ENCODE measurements at regions not wholly inside any gene's neighbourhood (a gene's known extent, or its start where the extent isn't known, plus 50 kb on each side); places are given as distances from the start of the nearest gene placed in this dataset.

DNA sequence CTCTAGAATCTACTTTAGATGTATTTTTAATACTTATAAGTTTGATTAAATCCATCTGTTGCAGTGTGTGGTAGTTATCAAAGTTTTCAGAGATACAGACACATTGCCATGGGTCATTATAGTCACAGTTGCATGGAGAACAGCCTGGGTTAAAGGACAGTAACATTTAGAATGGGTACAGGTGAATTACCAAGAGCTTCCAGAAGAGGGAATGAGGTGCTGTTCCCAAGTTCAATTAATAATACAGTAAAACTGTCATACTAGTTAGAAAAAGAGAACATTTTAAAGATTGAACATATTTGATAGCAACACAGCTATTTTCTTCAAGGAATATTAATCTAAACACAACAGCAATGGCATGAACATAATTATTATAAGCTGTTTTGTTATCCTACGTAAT lies 322.6 kb upstream of the SLC10A2 start:
- no peak for DNase-seq (ENCODE audit: low read depth in 1 of 2, low spot score in 2 of 2)
- Histone ChIP-seq H3K36me3 (ENCODE audit: control insufficient read depth in 2 of 4, insufficient read depth in 4 of 4, low read length in 3 of 4) (no peaks in the 10 kb centered on the region), H2BK15ac (ENCODE audit: low read length) (no peak overlapping the region), H4K5ac (ENCODE audit: insufficient read length, low read depth, low read length) (no peak overlapping the region), H3K56ac (replicated peaks; ENCODE audit: insufficient read length, low read depth, low read length) (no peak overlapping the region), H3K9ac (replicated peaks in 1 of 4; ENCODE audit: extremely low read depth in 1 of 4, low read depth in 3 of 4, low read length in 3 of 4) (no peak overlapping the region), H3K79me2 (ENCODE audit: control insufficient read depth in 1 of 2, insufficient read depth in 2 of 2, low read length in 2 of 2) (no peaks in the 10 kb centered on the region), H2BK12ac (ENCODE audit: low read depth, low read length) (no peak overlapping the region), H3K27ac (ENCODE audit: low read depth, low read length) (no peak overlapping the region), H2BK5ac (ENCODE audit: low read depth, low read length) (no peak overlapping the region), H3K4ac (replicated peaks; ENCODE audit: insufficient read length, low read depth, low read length) (no peak overlapping the region), H2BK20ac (ENCODE audit: low read length) (no peak overlapping the region), H3K14ac (ENCODE audit: insufficient read length) (no peak overlapping the region), H3K79me1 (ENCODE audit: low read depth, low read length) (no peaks in the 10 kb centered on the region), H3K18ac (ENCODE audit: extremely low read depth, low read length) (no peak overlapping the region), H3K23me2 (ENCODE audit: low read depth, low read length) (no peaks in the 10 kb centered on the region), H3K23ac (ENCODE audit: insufficient read length) (no peak overlapping the region), H2AFZ (ENCODE audit: low read length) (no peak overlapping the region), H3K27me3 (replicated peaks in 1 of 4; ENCODE audit: control insufficient read depth in 3 of 4, extremely low read depth in 1 of 4, insufficient read depth in 3 of 4, low read length in 3 of 4) (no peaks in the 10 kb centered on the region), H3K4me3 (ENCODE audit: extremely low read depth in 1 of 4, insufficient read depth in 2 of 4, low read depth in 3 of 4, low read length in 4 of 4) (no peak overlapping the region), H3K9me3 (ENCODE audit: insufficient read depth in 2 of 2, low read depth in 1 of 2, low read length in 1 of 2) (no peaks in the 10 kb centered on the region; a peak in 1 of 4 replicates), H4K91ac (replicated peaks; ENCODE audit: insufficient read length, low read length) (no peak overlapping the region), H2AK5ac (ENCODE audit: low read depth, low read length) (no peak overlapping the region), H3K4me2 (ENCODE audit: insufficient read depth in 1 of 2, low read depth in 2 of 2, low read length in 2 of 2) (no peak overlapping the region), H4K20me1 (replicated peaks in 1 of 2; ENCODE audit: control insufficient read depth in 1 of 2, insufficient read depth in 2 of 2, low read length in 2 of 2) (no peaks in the 10 kb centered on the region), H2BK120ac (replicated peaks; ENCODE audit: low read depth, low read length) (no peak overlapping the region), H3K4me1 (replicated peaks in 1 of 4; ENCODE audit: control insufficient read depth in 3 of 4, insufficient read depth in 4 of 4, low read length in 3 of 4) (no peaks in the 10 kb centered on the region), H4K8ac (ENCODE audit: extremely low read depth, insufficient read depth, low read length) (no peak overlapping the region)
- ChIA-PET CTCF (ENCODE audit: partially characterized antibody) (interaction anchor here (0.6 to 1.6 kb wide), 11 partner anchors 8 to 1581 kb away, joined by 3 to 6 read pairs (median 4); no protein-coding TSS in a partner anchor), POLR2A (ENCODE audit: partially characterized antibody) (no interaction called here)
- TF ChIP-seq NRF1 (IDR thresholded peaks at IDR 0.05; ENCODE audit: low read depth, low read length) (no peak), ZNF274 (IDR thresholded peaks at IDR 0.05; ENCODE audit: borderline replicate concordance, extremely low read depth, low read length) (no peak), BCL11A (IDR thresholded peaks at IDR 0.05; ENCODE audit: low read depth in 2 of 2, low read length in 2 of 2) (no peak), TAF7 (optimal IDR thresholded peaks at IDR 0.05; ENCODE audit: borderline replicate concordance, low read depth, low read length) (no peak), RBBP5 (IDR thresholded peaks at IDR 0.05; ENCODE audit: borderline replicate concordance, low read depth, low read length) (no peak), CBX5 (IDR thresholded peaks at IDR 0.05; ENCODE audit: low read depth, low read length) (no peak), SIN3A (conservative IDR thresholded peaks at IDR 0.05 in 1 of 2, IDR thresholded peaks at IDR 0.05 in 1 of 2; ENCODE audit: low read depth in 1 of 2, low read length in 2 of 2) (no peak), RAD21 (IDR thresholded peaks at IDR 0.05 in 1 of 2, conservative IDR thresholded peaks at IDR 0.05 in 1 of 2; ENCODE audit: low read depth in 2 of 2, low read length in 2 of 2) (peak; percentile 22 to 27; a peak in 2 of 4 replicates), BACH1 (IDR thresholded peaks at IDR 0.05; ENCODE audit: low read length) (no peak), GTF2F1 (IDR thresholded peaks at IDR 0.05; ENCODE audit: borderline replicate concordance, low read depth, low read length) (no peak)
- TF ChIP-seq, protein P1, sequence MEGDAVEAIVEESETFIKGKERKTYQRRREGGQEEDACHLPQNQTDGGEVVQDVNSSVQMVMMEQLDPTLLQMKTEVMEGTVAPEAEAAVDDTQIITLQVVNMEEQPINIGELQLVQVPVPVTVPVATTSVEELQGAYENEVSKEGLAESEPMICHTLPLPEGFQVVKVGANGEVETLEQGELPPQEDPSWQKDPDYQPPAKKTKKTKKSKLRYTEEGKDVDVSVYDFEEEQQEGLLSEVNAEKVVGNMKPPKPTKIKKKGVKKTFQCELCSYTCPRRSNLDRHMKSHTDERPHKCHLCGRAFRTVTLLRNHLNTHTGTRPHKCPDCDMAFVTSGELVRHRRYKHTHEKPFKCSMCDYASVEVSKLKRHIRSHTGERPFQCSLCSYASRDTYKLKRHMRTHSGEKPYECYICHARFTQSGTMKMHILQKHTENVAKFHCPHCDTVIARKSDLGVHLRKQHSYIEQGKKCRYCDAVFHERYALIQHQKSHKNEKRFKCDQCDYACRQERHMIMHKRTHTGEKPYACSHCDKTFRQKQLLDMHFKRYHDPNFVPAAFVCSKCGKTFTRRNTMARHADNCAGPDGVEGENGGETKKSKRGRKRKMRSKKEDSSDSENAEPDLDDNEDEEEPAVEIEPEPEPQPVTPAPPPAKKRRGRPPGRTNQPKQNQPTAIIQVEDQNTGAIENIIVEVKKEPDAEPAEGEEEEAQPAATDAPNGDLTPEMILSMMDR (IDR thresholded peaks at IDR 0.05; ENCODE audit: control extremely low read depth in 1 of 3, insufficient read depth in 1 of 3, low read depth in 1 of 3, low read length in 3 of 3) = peak in 1 of 3 experiments; percentile 22; a peak in 1 of 4 replicates
- no peak for FAIRE-seq
- 79% methylated on average over 1 of the region's 1 CpG; no CpG with 5 or more reads in 1 of the 2 experiments for WGBS, 2 experiments (ENCODE audit: extremely low coverage in 1 of 2, insufficient coverage in 1 of 2, insufficient read length in 1 of 2, insufficient replicate concordance in 2 of 2, low coverage in 1 of 2, low lambda C conversion rate in 2 of 2, missing lambda C conversion rate in 1 of 2)
